HepG2 (cell line): ENCODE measurements at regions not wholly inside any gene's neighbourhood (a gene's known extent, or its start where the extent isn't known, plus 50 kb on each side); places are given as distances from the start of the nearest gene placed in this dataset.

ENCODE experiments used
- ATAC-seq: fragments of 200-7000 bp; cut with Tn5 transposase; 3 replicates; pipeline ENCODE4 v1.9.1; 2020; ENCODE audit warnings: mild to moderate bottlenecking, moderate library complexity
- BruUV-seq: library from RNA; stranded (reverse); fragments of 400-500 nt; replicated peaks from 2 replicates; lab custom pipeline; 2021; lab: Mats Ljungman, UMichigan
- CTCF ChIA-PET: fragments of 300-600 bp; formaldehyde crosslinking; extraction: SDS; loops from one replicate; lab custom pipeline; 2021; ENCODE audit warnings: low total read pairs, inconsistent platforms, low intra/inter-chr PET ratio; lab: Yijun Ruan, JAX
- POLR2A ChIA-PET: fragments of 350-600 bp; sonication (Branson Sonifier 250); formaldehyde crosslinking; loops from one replicate; lab custom pipeline; 2020; ENCODE audit warnings: antibody characterized with exemption, inconsistent platforms; lab: Yijun Ruan, JAX
- DNase-seq: peaks from one replicate; pipeline ENCODE4 v3.0.0-alpha.2; 2015; ENCODE audit warnings: low spot score
- FAIRE-seq: peaks from 3 replicates; lab custom pipeline; 2011; peaks lifted over from hg19 to GRCh38; lab: Jason Lieb, UNC
- H2AFZ ChIP-seq: one replicate; pipeline ENCODE4 v1.6.1; 2011; ENCODE audit warnings: low read length, inconsistent platforms
- H3K27ac ChIP-seq: fragments of 300-600 bp; 3 replicates; pipeline ENCODE4 v1.8.0; 2011; ENCODE audit warnings: mixed run types, mild to moderate bottlenecking, mixed read lengths, low read length, inconsistent platforms; ENCODE audit not compliant: insufficient read depth; ENCODE audit errors: extremely low read length
- H3K27me3 ChIP-seq, 2 experiments: fragments of 200-600 bp in 1 of 2; 2 replicates in 1 of 2; 3 replicates in 1 of 2; pipeline versions ENCODE4 v1.6.0 to v1.8.0; 2011; ENCODE audit warnings: low read length in 2 of 2, mild to moderate bottlenecking in 2 of 2, moderate library complexity in 2 of 2, inconsistent platforms in 1 of 2; ENCODE audit not compliant: insufficient read depth in 2 of 2, control insufficient read depth in 1 of 2
- H3K36me3 ChIP-seq, 2 experiments: fragments of 200-600 bp in 1 of 2; replicated peaks in 1 of 2; 2 replicates in 1 of 2; 3 replicates in 1 of 2; pipeline versions ENCODE4 v1.5.1 to v1.8.0; 2011; ENCODE audit warnings: low read length in 2 of 2, inconsistent platforms in 1 of 2; ENCODE audit not compliant: insufficient read depth in 2 of 2, control insufficient read depth in 1 of 2
- H3K4me1 ChIP-seq: 2 replicates; pipeline ENCODE4 v1.5.1; 2012; ENCODE audit warnings: low read length, inconsistent platforms; ENCODE audit not compliant: insufficient read depth
- H3K4me2 ChIP-seq: 2 replicates; pipeline ENCODE4 v1.6.0; 2011; ENCODE audit warnings: low read depth, low read length, inconsistent platforms
- H3K4me3 ChIP-seq, 3 experiments: fragments of 200-600 bp in 1 of 3; sonication (generic), shearing (Covaris generic) in 1 of 3; replicated peaks in 1 of 3; 2 replicates each; pipeline ENCODE4 v1.5.1; 2011 to 2016; ENCODE audit warnings: low read length in 3 of 3, inconsistent platforms in 2 of 3, low read depth in 2 of 3, mild to moderate bottlenecking in 2 of 3, control low read depth in 1 of 3, mixed read lengths in 1 of 3; ENCODE audit not compliant: insufficient read depth in 1 of 3
- H3K79me2 ChIP-seq: one replicate; pipeline ENCODE4 v1.6.1; 2011; ENCODE audit warnings: low read length, inconsistent platforms; ENCODE audit not compliant: insufficient read depth
- H3K9ac ChIP-seq: 2 replicates; pipeline ENCODE4 v1.6.0; 2011; ENCODE audit warnings: mild to moderate bottlenecking, low read depth, low read length, inconsistent platforms; ENCODE audit not compliant: insufficient read depth
- H3K9me3 ChIP-seq: 2 replicates; pipeline ENCODE4 v1.5.1; 2012; ENCODE audit warnings: mild to moderate bottlenecking, low read length
- H4K20me1 ChIP-seq: 2 replicates; pipeline ENCODE4 v1.6.0; 2011; ENCODE audit warnings: inconsistent platforms, mild to moderate bottlenecking, low read length, moderate library complexity; ENCODE audit not compliant: insufficient read depth
- KDM6A ChIP-seq: IDR thresholded peaks from 2 replicates; pipeline ENCODE4 v1.6.1; 2016; ENCODE audit warnings: low read depth
- RFXAP ChIP-seq: sonication (generic); formaldehyde crosslinking; IDR thresholded peaks from 2 replicates; pipeline ENCODE4 v1.4.0; 2020; ENCODE audit warnings: missing genetic modification reagents, borderline replicate concordance
- SRF ChIP-seq: IDR thresholded peaks from 2 replicates; pipeline ENCODE4 v1.6.1; 2011; ENCODE audit warnings: mild to moderate bottlenecking, low read depth, low read length, moderate library complexity
- ZNF329 ChIP-seq: sonication (generic); formaldehyde crosslinking; IDR thresholded peaks from 2 replicates; pipeline ENCODE4 v1.9.0; 2021; ENCODE audit warnings: low read depth, mild to moderate bottlenecking, missing genetic modification reagents
- ZNF44 ChIP-seq: sonication (generic); formaldehyde crosslinking; IDR thresholded peaks from 2 replicates; pipeline ENCODE4 v1.5.1; 2020; ENCODE audit warnings: mild to moderate bottlenecking, missing genetic modification reagents
- ZNF850 ChIP-seq: sonication (generic); formaldehyde crosslinking; conservative IDR thresholded peaks from 2 replicates; pipeline ENCODE4 v1.9.0; 2021; ENCODE audit warnings: mild to moderate bottlenecking, missing genetic modification reagents
- WGBS: methylation state at CpG from one replicate; pipeline ENCODE4 v1.1.6; 2017; ENCODE audit warnings: low lambda C conversion rate; 5-methylcytosine and 5-hydroxymethylcytosine counted together
- in situ Hi-C: cut with HindIII; loops from 2 replicates; pipeline ENCODE4 v1.10.0; 2017; ENCODE audit warnings: low pct_unique_long_range_greater_than_20kb; ENCODE audit not compliant: extremely low pct_ligation_motif_present
- intact Hi-C: fragments of 100-400 bp; cut with micrococcal nuclease; formaldehyde crosslinking; loops from one replicate; pipeline ENCODE4 v1.10.0; 2022; ENCODE audit not compliant: unreplicated experiment
- TF ChIP-seq, protein P1 (sequence below): sonication (generic); formaldehyde crosslinking; conservative IDR thresholded peaks from 2 replicates; pipeline ENCODE4 v1.8.1; 2023; ENCODE audit warnings: missing genetic modification reagents
- TF ChIP-seq, protein P2 (sequence below): sonication (generic); formaldehyde crosslinking; IDR thresholded peaks from 2 replicates; pipeline ENCODE4 v1.5.1; 2020; ENCODE audit warnings: missing genetic modification reagents, mild to moderate bottlenecking, borderline replicate concordance
- TF ChIP-seq, protein P3 (sequence below): sonication (generic); formaldehyde crosslinking; IDR thresholded peaks from 2 replicates; pipeline ENCODE4 v1.4.0; 2020; ENCODE audit warnings: mild to moderate bottlenecking, missing genetic modification reagents

DNA sequence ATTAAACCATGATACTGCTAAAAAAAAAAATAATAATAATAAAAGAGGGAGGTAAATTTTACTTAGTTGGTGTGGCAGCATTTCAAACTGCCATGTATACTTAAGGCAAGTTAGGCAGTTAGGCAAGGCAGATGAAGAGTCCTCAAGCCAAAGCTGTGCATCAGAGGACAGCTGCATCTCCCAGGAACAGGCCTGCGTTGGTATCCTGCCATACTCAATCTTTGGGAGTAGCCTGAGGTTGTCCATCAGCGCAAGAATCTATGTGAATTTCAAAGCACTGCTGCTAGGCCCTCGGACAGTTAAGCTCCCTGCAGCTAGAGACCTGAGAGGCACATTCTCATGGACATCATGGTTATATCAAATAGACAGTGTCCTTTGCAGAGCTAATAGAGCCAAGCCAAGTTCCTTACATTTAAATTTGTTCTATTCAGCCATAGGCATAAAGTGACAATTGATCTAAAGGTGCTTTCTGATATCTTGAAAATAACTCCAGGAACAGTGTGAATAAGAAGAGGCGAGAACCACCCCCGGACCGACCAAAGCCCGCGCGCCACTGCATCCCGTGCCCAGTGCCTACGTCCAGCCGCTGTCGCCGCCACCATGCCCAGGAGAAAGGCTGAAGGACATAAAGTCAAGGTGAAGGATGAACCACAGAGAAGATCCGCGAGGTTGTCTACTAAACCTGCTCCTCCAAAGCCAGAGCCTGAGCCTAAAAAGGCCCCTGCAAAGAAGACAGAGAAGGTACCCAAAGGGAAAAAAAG, 310.6 kb downstream of the SEMA3D start (continued):
- TF ChIP-seq, protein P1, sequence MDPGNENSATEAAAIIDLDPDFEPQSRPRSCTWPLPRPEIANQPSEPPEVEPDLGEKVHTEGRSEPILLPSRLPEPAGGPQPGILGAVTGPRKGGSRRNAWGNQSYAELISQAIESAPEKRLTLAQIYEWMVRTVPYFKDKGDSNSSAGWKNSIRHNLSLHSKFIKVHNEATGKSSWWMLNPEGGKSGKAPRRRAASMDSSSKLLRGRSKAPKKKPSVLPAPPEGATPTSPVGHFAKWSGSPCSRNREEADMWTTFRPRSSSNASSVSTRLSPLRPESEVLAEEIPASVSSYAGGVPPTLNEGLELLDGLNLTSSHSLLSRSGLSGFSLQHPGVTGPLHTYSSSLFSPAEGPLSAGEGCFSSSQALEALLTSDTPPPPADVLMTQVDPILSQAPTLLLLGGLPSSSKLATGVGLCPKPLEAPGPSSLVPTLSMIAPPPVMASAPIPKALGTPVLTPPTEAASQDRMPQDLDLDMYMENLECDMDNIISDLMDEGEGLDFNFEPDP: no peak
- TF ChIP-seq, protein P2, sequence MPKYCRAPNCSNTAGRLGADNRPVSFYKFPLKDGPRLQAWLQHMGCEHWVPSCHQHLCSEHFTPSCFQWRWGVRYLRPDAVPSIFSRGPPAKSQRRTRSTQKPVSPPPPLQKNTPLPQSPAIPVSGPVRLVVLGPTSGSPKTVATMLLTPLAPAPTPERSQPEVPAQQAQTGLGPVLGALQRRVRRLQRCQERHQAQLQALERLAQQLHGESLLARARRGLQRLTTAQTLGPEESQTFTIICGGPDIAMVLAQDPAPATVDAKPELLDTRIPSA (CRISPR knock-in tag): no peak
- TF ChIP-seq KDM6A (CRISPR knock-in tag) (no peak), ZNF44 (no peak), ZNF850 (CRISPR knock-in tag) (no peak)
- TF ChIP-seq, all 625 proteins: peak for 0

DNA sequence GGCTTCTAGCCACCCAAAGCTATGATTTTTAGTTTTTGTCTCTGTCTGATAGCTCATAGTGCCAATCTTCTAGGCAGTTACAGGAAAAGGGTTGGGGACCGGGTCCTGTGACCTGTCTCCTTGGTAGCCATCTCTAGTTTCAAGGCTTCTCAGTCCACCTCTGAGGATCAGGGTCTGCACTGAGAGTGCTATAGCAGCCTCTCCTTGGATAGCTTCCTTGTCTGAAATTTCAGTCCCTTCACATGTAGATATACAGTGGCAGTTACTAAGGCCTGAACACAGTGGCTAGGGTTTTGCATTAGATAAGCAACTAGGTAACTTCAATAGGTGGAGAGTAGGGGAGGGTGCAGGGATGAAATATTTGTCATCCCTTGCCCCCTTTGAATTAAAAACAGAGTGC, 321.3 kb downstream of the SEMA3D start:
- H3K27me3 ChIP-seq: no peaks in the 10 kb centered on the region
- no peak overlapping the region for H2AFZ ChIP-seq
- DNase-seq (no peak), ATAC-seq (no peak), FAIRE-seq (no peak)
- no peak overlapping the region for H3K9ac ChIP-seq
- no peaks in the 10 kb centered on the region for H3K4me1 ChIP-seq
- no peak for TF ChIP-seq ZNF329 (CRISPR knock-in tag)
- TF ChIP-seq, protein P3, sequence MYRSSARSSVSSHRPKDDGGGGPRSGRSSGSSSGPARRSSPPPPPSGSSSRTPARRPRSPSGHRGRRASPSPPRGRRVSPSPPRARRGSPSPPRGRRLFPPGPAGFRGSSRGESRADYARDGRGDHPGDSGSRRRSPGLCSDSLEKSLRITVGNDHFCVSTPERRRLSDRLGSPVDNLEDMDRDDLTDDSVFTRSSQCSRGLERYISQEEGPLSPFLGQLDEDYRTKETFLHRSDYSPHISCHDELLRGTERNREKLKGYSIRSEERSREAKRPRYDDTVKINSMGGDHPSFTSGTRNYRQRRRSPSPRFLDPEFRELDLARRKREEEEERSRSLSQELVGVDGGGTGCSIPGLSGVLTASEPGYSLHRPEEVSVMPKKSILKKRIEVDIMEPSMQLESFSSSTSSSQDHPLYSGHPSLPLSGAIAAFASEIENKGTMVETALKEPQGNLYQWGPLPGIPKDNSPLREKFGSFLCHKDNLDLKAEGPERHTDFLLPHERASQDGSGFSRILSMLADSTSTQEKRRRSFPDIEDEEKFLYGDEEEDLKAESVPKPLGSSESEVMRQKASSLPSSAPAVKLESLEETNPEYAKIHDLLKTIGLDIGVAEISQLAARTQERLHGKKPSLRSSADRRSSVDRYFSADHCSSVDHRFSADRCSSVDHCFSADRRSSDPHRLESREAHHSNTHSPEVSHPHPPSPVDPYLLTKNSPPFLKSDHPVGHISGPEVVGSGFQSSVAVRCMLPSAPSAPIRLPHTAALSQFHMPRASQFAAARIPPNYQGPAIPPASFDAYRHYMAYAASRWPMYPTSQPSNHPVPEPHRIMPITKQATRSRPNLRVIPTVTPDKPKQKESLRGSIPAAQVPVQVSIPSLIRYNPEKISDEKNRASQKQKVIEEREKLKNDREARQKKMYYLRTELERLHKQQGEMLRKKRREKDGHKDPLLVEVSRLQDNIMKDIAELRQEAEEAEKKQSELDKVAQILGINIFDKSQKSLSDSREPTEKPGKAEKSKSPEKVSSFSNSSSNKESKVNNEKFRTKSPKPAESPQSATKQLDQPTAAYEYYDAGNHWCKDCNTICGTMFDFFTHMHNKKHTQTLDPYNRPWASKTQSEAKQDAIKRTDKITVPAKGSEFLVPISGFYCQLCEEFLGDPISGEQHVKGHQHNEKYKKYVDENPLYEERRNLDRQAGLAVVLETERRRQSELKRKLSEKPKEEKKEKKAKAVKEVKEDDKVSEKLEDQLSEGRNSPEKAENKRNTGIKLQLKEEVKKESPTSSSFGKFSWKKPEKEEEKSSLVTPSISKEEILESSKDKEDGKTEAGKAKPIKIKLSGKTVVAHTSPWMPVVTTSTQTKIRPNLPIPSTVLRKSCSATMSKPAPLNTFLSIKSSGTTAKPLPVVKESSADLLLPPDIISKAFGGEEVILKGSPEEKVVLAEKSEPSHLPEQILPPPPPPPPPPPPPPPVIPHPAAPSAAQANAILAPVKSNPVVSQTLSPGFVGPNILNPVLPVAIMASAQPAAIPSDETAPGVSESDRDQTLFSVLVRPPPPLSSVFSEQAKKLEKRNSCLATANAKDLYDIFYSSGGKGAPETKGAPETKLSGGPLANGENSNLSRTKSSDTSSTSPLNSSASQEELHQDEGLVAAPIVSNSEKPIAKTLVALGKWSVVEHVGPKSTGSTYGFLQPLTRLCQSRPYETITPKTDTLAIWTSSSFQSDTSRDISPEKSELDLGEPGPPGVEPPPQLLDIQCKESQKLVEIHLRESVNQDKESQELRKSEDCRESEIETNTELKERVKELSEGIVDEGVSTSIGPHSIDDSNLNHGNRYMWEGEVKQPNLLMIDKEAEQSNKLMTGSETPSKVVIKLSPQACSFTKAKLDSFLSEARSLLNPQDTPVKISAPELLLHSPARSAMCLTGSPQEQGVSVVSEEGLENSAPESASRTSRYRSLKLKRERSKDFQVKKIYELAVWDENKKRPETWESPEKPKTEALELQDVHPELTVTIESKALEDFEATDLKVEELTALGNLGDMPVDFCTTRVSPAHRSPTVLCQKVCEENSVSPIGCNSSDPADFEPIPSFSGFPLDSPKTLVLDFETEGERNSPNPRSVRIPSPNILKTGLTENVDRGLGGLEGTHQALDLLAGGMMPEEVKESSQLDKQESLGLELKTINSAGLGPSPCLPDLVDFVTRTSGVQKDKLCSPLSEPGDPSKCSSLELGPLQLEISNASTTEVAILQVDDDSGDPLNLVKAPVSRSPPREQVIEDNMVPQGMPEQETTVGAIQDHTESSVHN (CRISPR knock-in tag): no peak
- TF ChIP-seq SRF: no peak
- TF ChIP-seq RFXAP: no peak
- H3K36me3 ChIP-seq: no peaks in the 10 kb centered on the region
- H3K4me2 ChIP-seq: no peak overlapping the region
- H3K27ac ChIP-seq: no peak overlapping the region
- H3K4me3 ChIP-seq: no peak overlapping the region
- intact Hi-C loops (no loop called here), in situ Hi-C loops (no loop called here)
- no peaks in the 10 kb centered on the region for H4K20me1 ChIP-seq
- no peaks in the 10 kb centered on the region for H3K9me3 ChIP-seq
- CTCF ChIA-PET: no interaction called here
- BruUV-seq: no TSS peak
- 0% methylated on average over 1 of the region's 1 CpG for WGBS
- POLR2A ChIA-PET: no interaction called here
- H3K79me2 ChIP-seq: no peaks in the 10 kb centered on the region
